PFSK-1 (cell line): ENCODE measurements at regions not wholly inside any gene's neighbourhood (a gene's known extent, or its start where the extent isn't known, plus 50 kb on each side); places are given as distances from the start of the nearest gene placed in this dataset.

ENCODE experiments used
- FOXP2 ChIP-seq: optimal IDR thresholded peaks from 2 replicates; pipeline ENCODE3; 2011; ENCODE audit warnings: borderline replicate concordance, control low read depth, inconsistent platforms; ENCODE audit not compliant: insufficient read depth; ENCODE audit errors: extremely low read length, extremely low read depth
- POLR2AphosphoS5 ChIP-seq: IDR thresholded peaks from 2 replicates; pipeline ENCODE4 v1.6.1; 2012; ENCODE audit warnings: low read depth, mild to moderate bottlenecking, control low read depth, low read length, moderate library complexity
- REST ChIP-seq, 2 experiments: IDR thresholded peaks; 2 replicates each; pipeline versions ENCODE4 v1.6.1 to v1.8.0; 2011 to 2012; ENCODE audit warnings: low read depth in 2 of 2, low read length in 2 of 2, control low read depth in 1 of 2, inconsistent platforms in 1 of 2, mild to moderate bottlenecking in 1 of 2, moderate library complexity in 1 of 2; ENCODE audit not compliant: insufficient read depth in 1 of 2
- SIN3A ChIP-seq: IDR thresholded peaks from 2 replicates; pipeline ENCODE4 v1.6.1; 2012; ENCODE audit warnings: mild to moderate bottlenecking, low read length, moderate library complexity, borderline replicate concordance; ENCODE audit not compliant: insufficient read depth
- TAF1 ChIP-seq: IDR thresholded peaks from 2 replicates; pipeline ENCODE4 v1.6.1; 2012; ENCODE audit warnings: low read length, control low read depth, borderline replicate concordance; ENCODE audit not compliant: insufficient read depth

DNA sequence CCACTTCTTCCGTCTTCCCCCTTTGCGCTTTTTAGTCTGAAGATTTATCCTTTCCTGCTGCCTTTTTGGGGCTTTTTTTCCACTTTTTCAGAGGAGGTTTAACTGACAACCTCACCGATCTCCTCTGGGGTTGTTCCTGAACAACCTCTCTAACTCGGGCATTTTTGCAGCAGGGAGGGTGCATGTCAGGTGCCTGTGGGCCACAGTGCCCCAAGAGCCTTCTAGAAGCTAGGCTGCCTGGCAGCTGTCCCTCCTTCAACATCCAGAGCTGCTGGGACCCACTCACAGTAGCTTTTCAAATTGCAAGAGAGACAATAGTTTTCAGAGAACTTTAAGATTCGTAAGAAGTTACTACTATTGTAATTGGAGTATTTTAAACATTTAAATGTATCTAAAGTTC lies 1112.4 kb upstream of the CNTN5 start:
- no peak for TF ChIP-seq POLR2AphosphoS5
- no peak for TF ChIP-seq SIN3A
- no peak for TF ChIP-seq FOXP2
- no peak for TF ChIP-seq REST (IDR thresholded peaks at IDR 0.05; ENCODE audit: insufficient read depth in 1 of 2, low read depth in 2 of 2, low read length in 2 of 2)
- no peak for TF ChIP-seq TAF1

GRCh38 chr11:97909614-97910399 lies 1110.9 kb upstream of the CNTN5 start:
- TF ChIP-seq POLR2AphosphoS5 (no peak), FOXP2 (no peak), SIN3A (no peak), REST (IDR thresholded peaks at IDR 0.05; ENCODE audit: insufficient read depth in 1 of 2, low read depth in 2 of 2, low read length in 2 of 2) (no peak), TAF1 (no peak)

GRCh38 chr11:97912629-97913028 lies 1108.1 kb upstream of the CNTN5 start:
- TF ChIP-seq FOXP2, result no peak
- TF ChIP-seq TAF1, result no peak
- no peak for TF ChIP-seq REST (IDR thresholded peaks at IDR 0.05; ENCODE audit: insufficient read depth in 1 of 2, low read depth in 2 of 2, low read length in 2 of 2)
- no peak for TF ChIP-seq POLR2AphosphoS5
- TF ChIP-seq SIN3A, result no peak

DNA sequence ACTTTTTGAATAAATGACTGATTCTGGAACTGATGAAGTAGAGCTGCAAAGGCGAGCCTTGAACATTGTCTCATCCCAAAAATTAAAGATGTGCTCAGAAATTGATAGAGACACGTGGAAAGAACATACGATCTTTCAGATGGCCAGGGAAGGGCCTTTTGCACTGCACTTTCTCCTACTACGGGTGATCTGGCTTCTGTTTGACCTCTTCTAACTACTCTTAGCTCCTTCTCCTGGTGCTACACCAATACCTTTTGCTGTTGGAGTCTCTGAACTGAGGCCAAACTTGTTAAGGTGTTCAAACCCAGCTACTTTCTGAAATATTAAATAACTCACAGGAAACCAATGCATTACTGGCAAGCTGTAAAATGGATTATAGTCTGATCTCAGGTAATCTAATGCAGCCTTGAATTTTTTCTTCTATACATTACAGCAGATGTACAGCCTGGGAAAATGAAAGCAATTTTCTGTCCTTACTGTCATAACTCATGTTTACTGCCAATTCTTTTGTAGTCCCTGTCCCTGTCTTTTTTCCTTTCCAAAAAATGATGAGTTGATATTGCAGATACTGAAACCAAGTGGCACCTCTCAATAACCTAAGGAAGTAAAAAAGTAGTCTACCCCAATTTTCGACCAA lies 1086.1 kb upstream of the CNTN5 start:
- no peak for TF ChIP-seq SIN3A

DNA sequence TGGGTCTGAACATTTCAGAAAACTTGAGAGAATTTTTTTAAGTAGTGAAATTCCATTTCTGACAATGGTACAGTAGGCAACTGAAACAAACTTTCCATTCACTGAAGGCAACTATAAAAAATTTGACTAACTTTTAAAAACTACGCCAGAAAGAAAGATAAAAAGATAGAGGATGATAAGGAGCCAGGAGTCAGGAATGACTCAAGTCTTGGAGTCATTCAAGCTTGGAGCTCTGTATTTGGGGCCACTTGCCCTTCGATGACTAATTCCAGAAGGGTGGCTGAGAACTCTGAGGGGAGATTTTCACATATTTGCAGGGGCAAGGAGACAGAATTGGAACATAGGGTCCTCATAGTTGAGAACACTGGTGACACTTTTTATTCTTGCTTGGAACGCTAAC lies 1083.2 kb upstream of the CNTN5 start:
- TF ChIP-seq TAF1 (no peak), REST (IDR thresholded peaks at IDR 0.05; ENCODE audit: insufficient read depth in 1 of 2, low read depth in 2 of 2, low read length in 2 of 2) (no peak), FOXP2 (no peak), SIN3A (no peak), POLR2AphosphoS5 (no peak)
